Activated effector memory CD4-positive, alpha-beta T cell treated with Interleukin-2 at 50 U/mL for 16 hours (primary cell): ENCODE measurements at regions not wholly inside any gene's neighbourhood (a gene's known extent, or its start where the extent isn't known, plus 50 kb on each side); places are given as distances from the start of the nearest gene placed in this dataset.

ENCODE experiments used
- DNase-seq: peaks from one replicate; pipeline ENCODE4 v3.0.0-alpha.2; 2020

DNA sequence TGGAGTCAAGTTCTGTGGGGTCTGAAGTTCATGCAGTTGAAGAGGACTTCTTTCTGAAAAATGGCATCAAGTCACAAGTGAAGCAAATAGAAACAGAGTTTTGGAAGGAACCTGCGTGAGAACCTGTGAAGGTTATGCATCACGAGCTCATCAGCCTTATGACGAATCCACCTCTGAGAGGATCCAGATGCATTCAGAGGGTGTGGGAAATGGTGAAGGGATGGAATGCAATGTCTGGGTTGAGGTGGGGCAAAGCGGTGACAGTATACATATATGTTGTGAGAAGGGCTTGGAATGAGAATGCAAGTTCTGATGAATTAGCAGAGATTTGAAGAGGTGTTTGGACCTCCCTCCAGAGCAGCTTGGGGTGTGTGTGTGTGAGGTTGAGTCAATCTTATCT lies 382.1 kb upstream of the TBL1XR1 start:
- DNase-seq: no peak

DNA sequence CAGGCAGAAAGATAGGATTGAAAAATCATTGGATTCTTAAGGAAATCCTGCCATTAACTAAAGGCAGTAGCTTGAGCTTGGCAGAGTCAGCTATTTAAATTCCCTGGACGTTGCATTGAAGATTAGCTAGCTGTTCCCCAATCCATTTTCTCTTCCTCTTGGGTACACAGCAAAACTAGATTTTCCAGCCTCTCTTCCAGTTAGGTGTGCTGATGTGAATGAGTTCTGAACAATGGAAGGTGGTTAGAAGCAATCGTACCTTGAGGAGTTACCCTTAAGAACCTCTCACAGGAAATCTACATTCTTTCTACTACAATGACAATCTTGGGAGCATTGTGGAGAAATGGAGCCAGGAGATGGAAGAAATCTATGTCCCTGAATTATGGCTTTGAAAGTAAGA lies 383.2 kb upstream of the TBL1XR1 start:
- DNase-seq: no peak

DNA sequence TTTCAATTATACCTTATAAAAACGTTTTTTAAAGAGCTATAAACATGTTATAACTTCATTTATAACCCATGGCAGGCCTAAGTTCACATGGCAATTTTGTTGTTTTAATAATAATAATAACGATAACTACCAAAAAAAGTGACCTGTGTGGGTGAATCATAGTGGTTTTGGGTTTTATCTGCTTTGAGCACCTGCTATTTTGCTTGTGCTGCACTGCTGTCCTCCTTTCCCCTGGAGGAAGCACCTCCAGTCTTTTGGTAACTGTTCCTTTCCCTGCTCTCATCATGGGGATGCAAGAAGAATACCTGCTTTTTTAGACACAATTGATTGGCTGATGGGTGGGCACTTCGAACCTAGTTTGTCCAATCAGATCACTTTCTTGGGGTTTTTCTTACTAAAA lies 388.0 kb upstream of the TBL1XR1 start:
- no peak for DNase-seq

- DNase-seq: no peak
These were observed 391.9 kb upstream of the TBL1XR1 start for GRCh38 chr3:177589041-177589650.

- DNase-seq: no peak
These were observed 392.7 kb upstream of the TBL1XR1 start for GRCh38 chr3:177589911-177590381.

- DNase-seq: no peak
These were observed 393.5 kb upstream of the TBL1XR1 start for GRCh38 chr3:177590826-177591225.

GRCh38 chr3:177591379-177591778 lies 394.1 kb upstream of the TBL1XR1 start:
- no peak for DNase-seq

DNA sequence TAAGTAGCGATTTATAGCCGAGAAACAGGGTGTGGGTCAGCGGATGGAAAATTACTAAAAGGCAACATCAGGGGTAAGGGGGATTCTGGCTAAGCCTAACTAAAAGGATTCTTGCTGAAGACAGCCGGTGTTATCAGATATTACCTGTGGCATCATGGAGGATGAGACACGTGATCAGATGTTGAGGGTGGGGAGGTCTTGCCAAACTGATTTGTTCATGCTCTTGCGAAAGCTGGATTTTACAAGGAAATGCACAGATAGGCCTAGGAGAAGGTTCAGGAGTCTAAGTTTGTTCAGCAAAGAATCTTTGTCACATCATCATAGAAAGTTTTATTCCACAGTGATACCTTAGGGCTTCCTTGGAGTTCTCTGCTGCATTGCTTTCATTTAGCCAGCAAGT lies 396.8 kb upstream of the TBL1XR1 start:
- no peak for DNase-seq

- no peak for DNase-seq
These were observed 398.4 kb upstream of the TBL1XR1 start for GRCh38 chr3:177595530-177596188.

DNA sequence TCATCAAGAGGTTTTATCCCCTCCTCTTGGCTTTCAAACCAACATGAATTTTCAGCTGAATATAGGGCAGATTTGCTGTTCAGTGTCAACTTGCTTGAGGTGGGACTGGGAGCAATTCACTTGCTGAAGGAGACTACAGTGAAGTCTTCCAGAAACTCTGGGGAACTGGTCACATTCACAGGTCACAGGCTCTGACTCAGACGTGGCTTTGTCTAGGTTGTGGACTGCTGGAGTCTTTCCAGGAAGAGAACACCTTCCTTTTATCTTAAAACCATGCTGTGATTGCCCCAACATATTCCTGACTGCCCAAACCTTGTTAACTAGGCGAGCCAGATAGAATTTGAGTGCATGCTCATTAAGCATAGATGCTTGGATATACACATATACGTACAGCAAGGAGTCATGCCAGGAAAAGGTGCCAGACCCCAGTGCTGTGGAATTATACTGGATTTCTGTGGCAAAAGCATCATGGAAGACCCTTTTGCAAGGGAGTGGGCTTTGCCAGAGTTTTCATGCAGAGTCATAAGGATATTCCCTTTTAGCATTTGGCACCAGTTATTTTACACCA lies 399.1 kb upstream of the TBL1XR1 start:
- no peak for DNase-seq

GRCh38 chr3:177596816-177597271 lies 399.6 kb upstream of the TBL1XR1 start:
- DNase-seq: no peak

- peak; percentile 6 for DNase-seq
These were observed 400.2 kb upstream of the TBL1XR1 start for GRCh38 chr3:177597311-177598096.

GRCh38 chr3:177598097-177598833 lies 401.0 kb upstream of the TBL1XR1 start:
- DNase-seq: no peak

GRCh38 chr3:177599326-177599725 lies 402.0 kb upstream of the TBL1XR1 start:
- DNase-seq: no peak

DNA sequence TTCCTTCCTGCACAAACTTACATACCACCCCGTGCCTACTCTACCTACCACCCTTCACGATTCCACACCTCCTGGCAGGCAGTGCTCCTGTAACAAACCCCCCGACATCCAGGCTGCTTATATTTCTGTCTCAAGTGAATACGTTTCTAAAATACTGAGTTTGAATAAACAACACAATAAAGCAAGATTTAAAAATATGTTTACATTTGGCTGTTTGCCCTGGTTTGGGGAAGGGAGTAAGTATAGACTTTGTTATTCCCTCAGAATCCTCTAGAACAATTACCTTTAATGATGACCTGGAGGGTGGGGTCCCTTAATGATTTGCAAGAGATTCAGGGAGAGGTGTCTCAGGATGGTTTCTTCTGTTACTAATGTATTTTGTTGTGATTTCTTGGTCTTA lies 402.6 kb upstream of the TBL1XR1 start:
- DNase-seq: no peak

GRCh38 chr3:177600411-177600810 lies 403.1 kb upstream of the TBL1XR1 start:
- DNase-seq: no peak

DNA sequence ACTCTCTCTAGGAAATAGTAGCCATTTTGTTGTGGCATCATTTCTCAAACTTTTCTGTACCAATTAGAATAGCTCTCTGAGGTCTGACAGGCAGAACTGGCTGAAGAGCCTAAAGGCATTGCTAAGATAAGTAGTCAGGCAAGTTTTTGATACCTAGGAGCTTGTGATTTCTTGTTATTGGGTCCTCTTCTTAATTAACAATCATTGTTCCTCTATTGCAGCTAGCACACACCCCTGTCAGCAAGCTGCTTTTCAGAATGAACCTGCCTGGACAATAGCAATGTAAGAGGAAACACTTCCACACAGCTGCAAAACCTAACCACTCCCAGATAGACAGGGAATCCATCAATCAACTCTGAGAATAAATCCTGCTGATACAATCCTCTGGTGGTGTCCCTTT lies 403.9 kb upstream of the TBL1XR1 start:
- DNase-seq: no peak

- no peak for DNase-seq
These were observed 405.4 kb upstream of the TBL1XR1 start for GRCh38 chr3:177602601-177603147.

GRCh38 chr3:177603148-177603603 lies 405.9 kb upstream of the TBL1XR1 start:
- DNase-seq: no peak

DNA sequence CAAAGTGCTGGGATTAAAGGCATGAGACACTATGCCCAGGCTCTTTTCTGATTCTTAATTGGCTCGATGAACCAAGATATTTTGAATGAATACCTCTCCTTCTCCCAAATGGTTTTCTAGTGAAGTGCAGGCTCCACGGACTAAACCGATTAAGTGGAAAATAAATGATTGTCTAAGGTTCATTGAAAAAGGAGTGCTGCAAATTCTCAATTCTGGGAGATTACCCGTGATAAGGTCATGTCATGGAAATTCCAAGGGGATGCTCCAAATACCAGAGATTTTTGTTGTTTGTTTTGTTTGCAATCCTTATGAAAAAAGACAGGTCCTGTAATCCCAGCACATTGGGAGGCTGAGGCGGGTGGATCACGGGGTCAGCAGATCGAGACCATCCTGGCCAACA lies 406.9 kb upstream of the TBL1XR1 start:
- DNase-seq: no peak

GRCh38 chr3:177606891-177607290 lies 409.6 kb upstream of the TBL1XR1 start:
- no peak for DNase-seq

GRCh38 chr3:177607589-177607988 lies 410.3 kb upstream of the TBL1XR1 start:
- DNase-seq: no peak
